ENCODE measurements at regions not wholly inside any gene's neighbourhood (a gene's known extent, or its start where the extent isn't known, plus 50 kb on each side); places are given as distances from the start of the nearest gene placed in this dataset.

- TF ChIP-seq CTCF (IDR thresholded peaks at IDR 0.05; ENCODE audit: low read depth, low read length) (no peak), EZH2phosphoT487 (IDR thresholded peaks at IDR 0.05; ENCODE audit: low read depth) (no peak)
- no peak overlapping the region for H3K27ac ChIP-seq (ENCODE audit: low read length)
- H4K20me1 ChIP-seq (ENCODE audit: insufficient read depth, low read length), result no peaks in the 10 kb centered on the region
- no peaks in the 10 kb centered on the region for H3K79me2 ChIP-seq (ENCODE audit: low read length)
- no peak overlapping the region for H2AFZ ChIP-seq (ENCODE audit: low read depth, low read length)
- H3K9ac ChIP-seq (ENCODE audit: low read length), result no peak overlapping the region
- H3K27me3 ChIP-seq (ENCODE audit: low read depth, low read length), result no peaks in the 10 kb centered on the region
- no peaks in the 10 kb centered on the region; the same call in 1 of the 2 replicates for H3K4me1 ChIP-seq (ENCODE audit: low read length)
- H3K4me2 ChIP-seq (ENCODE audit: low read length), result no peak overlapping the region
- H3K36me3 ChIP-seq (replicated peaks; ENCODE audit: low read depth, low read length), result no peaks in the 10 kb centered on the region
- no peak overlapping the region for H3K4me3 ChIP-seq (ENCODE audit: low read length)
- H3K9me3 ChIP-seq (ENCODE audit: insufficient read depth, low read length), result 0 out of 2 replicates have a peak, but pooled peaks cover 3% of the 10 kb centered on the region
These were observed 374.6 kb downstream of the RAB28 start for GRCh38 chr4:13109536-13109935.

GRCh38 chr4:13108096-13108495 is 376.0 kb downstream of the RAB28 start:
- no peak overlapping the region for H2AFZ ChIP-seq (ENCODE audit: low read depth, low read length)
- H3K9ac ChIP-seq (ENCODE audit: low read length), result no peak overlapping the region
- H3K4me1 ChIP-seq (ENCODE audit: low read length), result peaks cover 12% of the 10 kb centered on the region
- no peaks in the 10 kb centered on the region for H3K36me3 ChIP-seq (replicated peaks; ENCODE audit: low read depth, low read length)
- no peaks in the 10 kb centered on the region for H3K79me2 ChIP-seq (ENCODE audit: low read length)
- no peaks in the 10 kb centered on the region for H3K27me3 ChIP-seq (ENCODE audit: low read depth, low read length)
- TF ChIP-seq CTCF (IDR thresholded peaks at IDR 0.05; ENCODE audit: low read depth, low read length) (no peak), EZH2phosphoT487 (IDR thresholded peaks at IDR 0.05; ENCODE audit: low read depth) (no peak)
- H3K9me3 ChIP-seq (ENCODE audit: insufficient read depth, low read length), result 0 out of 2 replicates have a peak, but pooled peaks cover 3% of the 10 kb centered on the region
- H3K27ac ChIP-seq (ENCODE audit: low read length), result no peak overlapping the region
- no peaks in the 10 kb centered on the region for H4K20me1 ChIP-seq (ENCODE audit: insufficient read depth, low read length)
- H3K4me2 ChIP-seq (ENCODE audit: low read length), result no peak overlapping the region
- H3K4me3 ChIP-seq (ENCODE audit: low read length), result no peak overlapping the region

- H2AFZ ChIP-seq (ENCODE audit: low read depth, low read length), result no peak overlapping the region
- peak overlapping the region; percentile 59 for H3K4me2 ChIP-seq (ENCODE audit: low read length)
- TF ChIP-seq CTCF (IDR thresholded peaks at IDR 0.05; ENCODE audit: low read depth, low read length) (peak; percentile 23; the same call in 1 of the 2 replicates), EZH2phosphoT487 (IDR thresholded peaks at IDR 0.05; ENCODE audit: low read depth) (no peak)
- 0 out of 2 replicates have a peak, but pooled peaks cover 3% of the 10 kb centered on the region for H3K9me3 ChIP-seq (ENCODE audit: insufficient read depth, low read length)
- H3K27me3 ChIP-seq (ENCODE audit: low read depth, low read length), result no peaks in the 10 kb centered on the region
- H3K9ac ChIP-seq (ENCODE audit: low read length), result no peak overlapping the region
- H3K27ac ChIP-seq (ENCODE audit: low read length), result no peak overlapping the region
- H3K4me1 ChIP-seq (ENCODE audit: low read length), result peaks cover 19% of the 10 kb centered on the region
- H3K4me3 ChIP-seq (ENCODE audit: low read length), result peak overlapping the region; percentile 16; the same call in 1 of the 2 replicates
- H4K20me1 ChIP-seq (ENCODE audit: insufficient read depth, low read length), result no peaks in the 10 kb centered on the region
- no peaks in the 10 kb centered on the region for H3K79me2 ChIP-seq (ENCODE audit: low read length)
- H3K36me3 ChIP-seq (replicated peaks; ENCODE audit: low read depth, low read length), result no peaks in the 10 kb centered on the region
These were observed 380.6 kb downstream of the RAB28 start for GRCh38 chr4:13103382-13104015.

- TF ChIP-seq CTCF (IDR thresholded peaks at IDR 0.05; ENCODE audit: low read depth, low read length) (no peak), EZH2phosphoT487 (IDR thresholded peaks at IDR 0.05; ENCODE audit: low read depth) (no peak)
- Histone ChIP-seq H3K4me3 (ENCODE audit: low read length) (no peak overlapping the region), H3K36me3 (replicated peaks; ENCODE audit: low read depth, low read length) (no peaks in the 10 kb centered on the region), H3K27ac (ENCODE audit: low read length) (no peak overlapping the region), H3K4me2 (ENCODE audit: low read length) (no peak overlapping the region), H4K20me1 (ENCODE audit: insufficient read depth, low read length) (no peaks in the 10 kb centered on the region), H3K9me3 (ENCODE audit: insufficient read depth, low read length) (no peaks in the 10 kb centered on the region), H3K9ac (ENCODE audit: low read length) (no peak overlapping the region), H3K79me2 (ENCODE audit: low read length) (no peaks in the 10 kb centered on the region), H3K4me1 (ENCODE audit: low read length) (peaks cover 19% of the 10 kb centered on the region), H3K27me3 (ENCODE audit: low read depth, low read length) (no peaks in the 10 kb centered on the region), H2AFZ (ENCODE audit: low read depth, low read length) (no peak overlapping the region)
These were observed 381.9 kb downstream of the RAB28 start for GRCh38 chr4:13102092-13102742.
